Uterus (tissue), 3 donors: ENCODE measurements at regions not wholly inside any gene's neighbourhood (a gene's known extent, or its start where the extent isn't known, plus 50 kb on each side); places are given as distances from the start of the nearest gene placed in this dataset.

Experiments used
- DNase-seq, 2 donors: peaks; one replicate each; pipeline ENCODE4 v3.0.0-alpha.2; 2019 to 2020
- H3K27ac ChIP-seq, 2 donors: fragments of 200-600 bp; sonication (generic); 1 replicate in 1 of 2; 2 replicates in 1 of 2; pipeline ENCODE4 v1.5.1; 2016 to 2018
- H3K27me3 ChIP-seq, 2 donors: fragments of 200-600 bp; sonication (generic); one replicate each; pipeline ENCODE4 v1.5.1; 2018 to 2019; ENCODE audit warnings: control low read depth in 1 of 2
- H3K36me3 ChIP-seq, 2 donors: fragments of 200-600 bp; sonication (generic); one replicate each; pipeline ENCODE4 v1.5.1; 2019; ENCODE audit warnings: control low read depth in 1 of 2
- H3K4me1 ChIP-seq, 2 donors: fragments of 200-600 bp; sonication (generic); one replicate each; pipeline ENCODE4 v1.5.1; 2018 to 2019; ENCODE audit warnings: control low read depth in 1 of 2
- H3K4me3 ChIP-seq, 2 donors: fragments of 200-600 bp; sonication (generic); 1 replicate in 1 of 2; 2 replicates in 1 of 2; pipeline ENCODE4 v1.5.1; 2018 to 2019; ENCODE audit warnings: mild to moderate bottlenecking in 1 of 2
- H3K9me3 ChIP-seq, 2 donors: fragments of 200-600 bp; sonication (generic); one replicate each; pipeline ENCODE4 v1.5.1; 2019; ENCODE audit warnings: control low read depth in 1 of 2
- CTCF ChIP-seq, 4 experiments: fragments of 200-600 bp in 2 of 4; fragments of 450-650 bp in 2 of 4; sonication (generic) in 2 of 4; IDR thresholded peaks; one replicate each; pipeline ENCODE4 v1.5.1; 2016 to 2019; ENCODE audit warnings: antibody characterized with exemption in 4 of 4, mild to moderate bottlenecking in 2 of 4, moderate library complexity in 1 of 4
- POLR2A ChIP-seq, 2 donors: fragments of 450-650 bp; IDR thresholded peaks; one replicate each; pipeline ENCODE4 v1.6.1; 2016; ENCODE audit warnings: antibody characterized with exemption in 2 of 2, mild to moderate bottlenecking in 1 of 2, moderate library complexity in 1 of 2
- intact Hi-C: fragments of 100-400 bp; cut with DNase I; formaldehyde crosslinking; loops from one replicate; pipeline ENCODE4 v1.15.1; 2023; ENCODE audit warnings: low total_unique reads
- donor health status: DM: yes; HTN: yes; CAD: no.

GRCh38 chr13:72218966-72219365 lies 352.0 kb upstream of the DACH1 start:
- no peak overlapping the region for H3K27ac ChIP-seq
- TF ChIP-seq CTCF (IDR thresholded peaks at IDR 0.05) (no peak), POLR2A (IDR thresholded peaks at IDR 0.05) (no peak)
- no peaks in the 10 kb centered on the region for H3K4me1 ChIP-seq
- no peaks in the 10 kb centered on the region for H3K9me3 ChIP-seq
- intact Hi-C loops, result no loop called here
- H3K36me3 ChIP-seq, result no peaks in the 10 kb centered on the region
- no peak for DNase-seq
- no peaks in the 10 kb centered on the region for H3K27me3 ChIP-seq
- no peak overlapping the region for H3K4me3 ChIP-seq

GRCh38 chr13:72217142-72217541 lies 350.1 kb upstream of the DACH1 start:
- no peak overlapping the region for H3K27ac ChIP-seq
- H3K4me1 ChIP-seq, result no peaks in the 10 kb centered on the region
- no peak for DNase-seq
- H3K4me3 ChIP-seq, result no peak overlapping the region
- intact Hi-C loops, result no loop called here
- no peaks in the 10 kb centered on the region for H3K36me3 ChIP-seq
- TF ChIP-seq POLR2A (IDR thresholded peaks at IDR 0.05) (no peak), CTCF (IDR thresholded peaks at IDR 0.05) (no peak)
- H3K27me3 ChIP-seq, result no peaks in the 10 kb centered on the region
- H3K9me3 ChIP-seq, result no peaks in the 10 kb centered on the region

- no peaks in the 10 kb centered on the region for H3K27me3 ChIP-seq
- H3K27ac ChIP-seq, result no peak overlapping the region
- no peaks in the 10 kb centered on the region for H3K4me1 ChIP-seq
- no peaks in the 10 kb centered on the region for H3K9me3 ChIP-seq
- DNase-seq, result no peak
- intact Hi-C loops, result no loop called here
- no peak overlapping the region for H3K4me3 ChIP-seq
- no peaks in the 10 kb centered on the region for H3K36me3 ChIP-seq
- TF ChIP-seq POLR2A (IDR thresholded peaks at IDR 0.05), result no peak
- TF ChIP-seq CTCF (IDR thresholded peaks at IDR 0.05), result no peak
These were observed 341.2 kb upstream of the DACH1 start for GRCh38 chr13:72208112-72208645.

GRCh38 chr13:72205773-72206172 lies 338.8 kb upstream of the DACH1 start:
- Histone ChIP-seq H3K27ac (no peak overlapping the region), H3K4me3 (no peak overlapping the region), H3K9me3 (no peaks in the 10 kb centered on the region), H3K36me3 (no peaks in the 10 kb centered on the region), H3K4me1 (no peaks in the 10 kb centered on the region), H3K27me3 (no peaks in the 10 kb centered on the region)
- intact Hi-C loops, result no loop called here
- no peak for DNase-seq
- no peak for TF ChIP-seq POLR2A (IDR thresholded peaks at IDR 0.05)
- TF ChIP-seq CTCF (IDR thresholded peaks at IDR 0.05), result no peak

DNA sequence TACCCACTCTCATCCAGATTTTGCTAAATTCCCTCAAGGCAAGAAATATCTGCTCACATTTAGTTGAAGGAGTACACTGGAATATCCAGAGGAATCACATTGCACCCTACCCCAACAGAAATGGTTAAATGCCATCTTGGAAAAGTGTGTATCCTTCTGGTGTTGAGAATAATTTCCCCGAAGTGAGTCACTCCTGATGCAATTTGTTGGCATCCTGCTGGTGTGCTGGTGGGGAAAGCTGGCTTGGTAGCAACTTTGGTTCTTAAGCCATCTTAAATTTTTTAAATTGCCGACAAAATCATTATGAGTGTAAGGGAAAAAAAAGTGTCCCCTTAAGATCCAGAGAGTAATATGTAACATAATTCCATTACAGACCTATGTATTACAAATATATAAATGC lies 337.3 kb upstream of the DACH1 start:
- intact Hi-C loops, result no loop called here
- Histone ChIP-seq H3K36me3 (no peaks in the 10 kb centered on the region), H3K27me3 (no peaks in the 10 kb centered on the region), H3K4me3 (no peak overlapping the region), H3K4me1 (no peaks in the 10 kb centered on the region), H3K27ac (no peak overlapping the region), H3K9me3 (no peaks in the 10 kb centered on the region)
- no peak for DNase-seq
- TF ChIP-seq CTCF (IDR thresholded peaks at IDR 0.05), result no peak
- no peak for TF ChIP-seq POLR2A (IDR thresholded peaks at IDR 0.05)
